ENCODE measurements at regions not wholly inside any gene's neighbourhood (a gene's known extent, or its start where the extent isn't known, plus 50 kb on each side); places are given as distances from the start of the nearest gene placed in this dataset.
A peak's percentile ranks its signal among the peaks of the same experiment; 100 is the strongest.

DNA sequence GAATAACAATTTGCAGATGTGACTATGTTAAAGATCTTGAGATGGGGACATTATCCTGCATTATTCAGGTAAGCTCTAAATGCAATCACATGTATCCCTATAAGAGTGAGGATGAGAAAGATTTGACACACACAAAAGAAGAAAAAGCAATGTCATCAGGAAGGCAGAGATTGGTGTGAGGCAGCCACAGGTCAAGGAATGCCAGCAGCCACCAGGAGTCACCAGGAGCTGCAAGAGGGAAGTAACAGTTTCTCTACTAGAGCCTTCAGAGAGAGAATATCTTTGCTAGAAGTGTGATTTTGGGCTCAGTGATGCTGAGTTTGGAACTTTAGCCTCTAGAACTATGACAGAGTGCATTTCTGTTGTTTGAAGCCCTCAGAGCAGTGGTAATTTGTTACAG is 700.3 kb upstream of the SEMA3D start:
- H3K27me3 Mint-ChIP-seq (ENCODE audit: low read depth, poor library complexity): no peaks in the 10 kb centered on the region
- H3K27ac Mint-ChIP-seq: no peak overlapping the region
- H3K4me3 Mint-ChIP-seq: no peak overlapping the region
- DNase-seq: no peak
- H3K4me1 Mint-ChIP-seq: no peaks in the 10 kb centered on the region
- H3K9me3 Mint-ChIP-seq: no peaks in the 10 kb centered on the region
- TF ChIP-seq, protein P1, sequence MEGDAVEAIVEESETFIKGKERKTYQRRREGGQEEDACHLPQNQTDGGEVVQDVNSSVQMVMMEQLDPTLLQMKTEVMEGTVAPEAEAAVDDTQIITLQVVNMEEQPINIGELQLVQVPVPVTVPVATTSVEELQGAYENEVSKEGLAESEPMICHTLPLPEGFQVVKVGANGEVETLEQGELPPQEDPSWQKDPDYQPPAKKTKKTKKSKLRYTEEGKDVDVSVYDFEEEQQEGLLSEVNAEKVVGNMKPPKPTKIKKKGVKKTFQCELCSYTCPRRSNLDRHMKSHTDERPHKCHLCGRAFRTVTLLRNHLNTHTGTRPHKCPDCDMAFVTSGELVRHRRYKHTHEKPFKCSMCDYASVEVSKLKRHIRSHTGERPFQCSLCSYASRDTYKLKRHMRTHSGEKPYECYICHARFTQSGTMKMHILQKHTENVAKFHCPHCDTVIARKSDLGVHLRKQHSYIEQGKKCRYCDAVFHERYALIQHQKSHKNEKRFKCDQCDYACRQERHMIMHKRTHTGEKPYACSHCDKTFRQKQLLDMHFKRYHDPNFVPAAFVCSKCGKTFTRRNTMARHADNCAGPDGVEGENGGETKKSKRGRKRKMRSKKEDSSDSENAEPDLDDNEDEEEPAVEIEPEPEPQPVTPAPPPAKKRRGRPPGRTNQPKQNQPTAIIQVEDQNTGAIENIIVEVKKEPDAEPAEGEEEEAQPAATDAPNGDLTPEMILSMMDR (IDR thresholded peaks at IDR 0.05): no peak
- H3K36me3 Mint-ChIP-seq (ENCODE audit: low read depth): no peaks in the 10 kb centered on the region

DNA sequence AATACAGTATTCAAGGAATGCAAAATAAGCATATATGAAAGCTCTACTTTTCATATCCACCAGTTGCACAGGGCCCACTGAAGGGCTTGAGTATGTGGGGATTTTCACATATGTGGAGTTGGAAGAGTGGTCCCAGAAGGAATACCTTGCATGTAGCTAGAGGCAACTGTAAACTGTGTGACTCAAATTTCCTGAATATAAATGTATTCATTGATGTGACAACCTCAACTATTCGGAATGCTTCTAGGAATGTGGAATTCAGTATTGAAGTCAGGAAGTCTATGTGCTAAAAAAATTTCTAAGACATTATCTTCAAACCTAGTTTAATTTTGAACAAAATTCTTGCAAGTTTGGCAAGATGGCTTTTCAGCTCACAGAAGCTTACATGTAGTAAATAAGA is 695.5 kb upstream of the SEMA3D start:
- Mint-ChIP-seq H3K9me3 (no peaks in the 10 kb centered on the region), H3K4me1 (no peaks in the 10 kb centered on the region), H3K27ac (no peak overlapping the region), H3K4me3 (no peak overlapping the region), H3K36me3 (ENCODE audit: low read depth) (no peaks in the 10 kb centered on the region), H3K27me3 (ENCODE audit: low read depth, poor library complexity) (no peaks in the 10 kb centered on the region)
- DNase-seq: no peak
- TF ChIP-seq, protein P1 (IDR thresholded peaks at IDR 0.05): no peak

DNA sequence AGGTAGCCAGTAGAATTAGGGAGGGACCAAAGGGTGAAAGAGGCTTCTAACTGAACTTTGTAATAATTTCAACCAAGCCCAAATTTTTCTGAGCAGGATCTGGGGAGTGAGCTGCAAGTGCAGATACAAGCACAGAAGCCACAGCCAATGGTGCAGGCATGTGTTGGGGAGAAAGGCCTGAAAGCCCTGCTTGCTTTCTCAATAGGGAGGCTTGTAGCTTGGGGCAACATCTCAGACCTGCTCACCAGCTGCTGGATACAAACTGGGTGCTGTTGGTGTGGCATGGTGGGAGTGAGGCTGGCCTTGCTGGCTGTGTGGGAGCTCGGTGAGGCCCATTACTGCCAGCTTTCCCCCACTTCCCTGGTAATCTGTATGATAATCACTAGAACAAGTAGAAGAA is 688.5 kb upstream of the SEMA3D start:
- no peak for DNase-seq
- no peaks in the 10 kb centered on the region for H3K4me1 Mint-ChIP-seq
- H3K27me3 Mint-ChIP-seq (ENCODE audit: low read depth, poor library complexity): no peaks in the 10 kb centered on the region
- peaks cover 14% of the 10 kb centered on the region for H3K9me3 Mint-ChIP-seq
- TF ChIP-seq, protein P1 (IDR thresholded peaks at IDR 0.05): no peak
- no peak overlapping the region for H3K27ac Mint-ChIP-seq
- no peak overlapping the region for H3K4me3 Mint-ChIP-seq
- no peaks in the 10 kb centered on the region for H3K36me3 Mint-ChIP-seq (ENCODE audit: low read depth)

DNA sequence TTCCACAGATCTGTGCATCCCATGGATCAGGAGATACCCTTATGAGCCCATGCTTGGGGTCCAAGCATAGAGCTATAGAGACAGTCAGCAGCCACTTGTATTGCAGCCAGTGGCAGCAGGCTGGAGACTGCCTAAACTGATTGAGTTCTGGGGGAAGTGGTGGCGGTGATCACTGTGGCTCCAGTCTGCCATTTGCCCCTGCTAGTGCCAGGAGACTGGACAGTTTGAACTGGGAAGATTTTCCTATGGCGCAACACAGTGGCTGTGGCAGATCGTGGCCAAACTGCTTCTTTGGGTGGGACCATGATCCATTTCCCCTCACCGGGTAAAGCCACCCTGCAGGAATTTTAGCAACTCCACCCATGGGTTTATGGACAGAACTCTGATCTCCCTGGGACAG is 679.7 kb upstream of the SEMA3D start:
- peaks cover 5% of the 10 kb centered on the region for H3K27me3 Mint-ChIP-seq (ENCODE audit: low read depth, poor library complexity)
- no peak overlapping the region for H3K4me3 Mint-ChIP-seq
- peaks cover 33% of the 10 kb centered on the region for H3K9me3 Mint-ChIP-seq
- H3K36me3 Mint-ChIP-seq (ENCODE audit: low read depth): no peaks in the 10 kb centered on the region
- H3K27ac Mint-ChIP-seq: no peak overlapping the region
- TF ChIP-seq, protein P1 (IDR thresholded peaks at IDR 0.05): no peak
- DNase-seq: no peak
- no peaks in the 10 kb centered on the region for H3K4me1 Mint-ChIP-seq

DNA sequence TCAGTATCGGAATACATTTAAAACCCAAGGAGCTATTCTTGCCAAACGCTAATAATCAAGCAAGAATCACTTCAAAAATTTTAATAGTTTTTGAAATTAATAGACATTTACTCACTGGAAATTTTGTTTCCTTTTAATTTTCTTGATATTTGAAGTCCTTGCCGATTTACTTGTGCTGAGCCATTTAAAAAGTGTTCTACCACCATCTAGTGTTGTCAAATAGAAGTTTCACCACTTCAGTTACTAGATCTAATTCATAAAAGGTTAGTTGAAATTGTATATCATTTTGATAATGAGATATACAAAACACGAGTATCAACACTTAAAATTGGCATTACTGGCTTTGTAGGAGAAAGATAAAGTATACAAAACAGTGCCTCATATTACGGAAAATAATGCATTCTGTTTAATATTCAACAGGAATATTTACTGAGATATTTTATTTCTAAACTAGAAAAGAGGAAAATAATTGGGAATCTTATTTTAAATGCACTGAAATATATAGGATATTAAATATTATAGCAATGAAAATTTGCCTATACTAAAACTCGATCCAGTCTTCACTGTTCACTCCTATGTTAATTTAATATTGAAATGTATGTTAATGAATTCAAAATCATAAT is 664.8 kb upstream of the SEMA3D start:
- H3K4me1 Mint-ChIP-seq: peaks cover 8% of the 10 kb centered on the region
- H3K27me3 Mint-ChIP-seq (ENCODE audit: low read depth, poor library complexity): peaks cover 3% of the 10 kb centered on the region
- H3K4me3 Mint-ChIP-seq: no peak overlapping the region
- H3K9me3 Mint-ChIP-seq: no peaks in the 10 kb centered on the region
- no peak for DNase-seq
- TF ChIP-seq, protein P1 (IDR thresholded peaks at IDR 0.05): peak; percentile 54
- H3K36me3 Mint-ChIP-seq (ENCODE audit: low read depth): no peaks in the 10 kb centered on the region
- H3K27ac Mint-ChIP-seq: no peak overlapping the region

DNA sequence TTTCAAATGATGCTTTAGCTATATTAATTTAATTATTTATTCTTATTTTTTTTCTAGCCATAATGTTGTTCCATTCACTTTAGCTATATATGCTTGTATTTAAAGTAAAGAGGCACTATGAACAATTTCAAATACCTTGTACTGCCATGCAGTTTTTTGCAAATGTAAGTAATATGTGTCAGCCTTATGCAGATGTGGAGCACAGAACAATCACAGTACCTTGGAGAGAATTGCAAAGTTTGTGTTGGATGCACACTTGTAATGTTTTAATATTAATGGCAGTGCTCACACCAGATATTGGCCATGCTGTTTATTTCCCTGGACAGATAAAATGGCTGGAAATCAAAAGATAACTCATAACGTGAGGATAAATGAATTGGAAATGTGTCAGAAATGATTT is 663.5 kb upstream of the SEMA3D start:
- Mint-ChIP-seq H3K9me3 (no peaks in the 10 kb centered on the region), H3K27me3 (ENCODE audit: low read depth, poor library complexity) (peaks cover 3% of the 10 kb centered on the region), H3K4me3 (no peak overlapping the region), H3K36me3 (ENCODE audit: low read depth) (no peaks in the 10 kb centered on the region), H3K27ac (no peak overlapping the region), H3K4me1 (peaks cover 8% of the 10 kb centered on the region)
- TF ChIP-seq, protein P1 (IDR thresholded peaks at IDR 0.05): no peak
- DNase-seq: no peak

All from nephron progenitor cell (in vitro differentiated cells).